ENCODE measurements at regions not wholly inside any gene's neighbourhood (a gene's known extent, or its start where the extent isn't known, plus 50 kb on each side); places are given as distances from the start of the nearest gene placed in this dataset.

DNA sequence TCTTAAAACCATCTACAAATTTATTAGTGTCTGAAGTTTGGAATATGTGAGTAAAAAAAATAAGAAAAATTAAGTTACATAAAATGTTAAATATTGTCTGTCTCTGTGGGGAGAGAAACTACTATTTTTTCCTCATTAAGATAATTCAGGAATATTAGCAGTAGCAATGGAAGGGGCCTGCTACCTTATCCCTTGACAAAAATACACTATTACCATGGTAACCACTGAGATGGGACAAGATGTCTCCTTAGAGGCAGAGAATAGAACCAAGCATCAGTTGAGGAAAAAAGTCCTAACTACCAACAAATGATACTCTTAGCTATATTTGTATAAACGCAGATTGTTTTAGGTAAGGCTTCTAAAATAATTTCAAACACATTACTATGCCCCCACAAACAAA is 150.7 kb upstream of the LSM8 start:
- no peak for DNase-seq (ENCODE audit: low read depth, low spot score)
- FAIRE-seq, result no peak
- Histone ChIP-seq H3K36me3 (ENCODE audit: control insufficient read depth in 2 of 2, extremely low read depth in 1 of 2, insufficient read depth in 2 of 2, low read length in 2 of 2) (no peaks in the 10 kb centered on the region), H3K4me3 (ENCODE audit: control insufficient read depth in 2 of 3, extremely low read depth in 1 of 3, insufficient read depth in 2 of 3, low read depth in 1 of 3, low read length in 3 of 3) (no peak overlapping the region), H2AFZ (ENCODE audit: control insufficient read depth, low read length) (no peak overlapping the region), H4K20me1 (ENCODE audit: control insufficient read depth, extremely low read depth, insufficient read depth, low read length) (no peaks in the 10 kb centered on the region), H3K9ac (ENCODE audit: control insufficient read depth, extremely low read depth, insufficient read depth, low read length) (no peak overlapping the region), H3K4me1 (ENCODE audit: control insufficient read depth, extremely low read depth, insufficient read depth, low read length) (no peaks in the 10 kb centered on the region), H3K27me3 (ENCODE audit: control insufficient read depth, extremely low read depth, insufficient read depth, low read length) (no peaks in the 10 kb centered on the region), H3K9me3 (ENCODE audit: control insufficient read depth, low read depth, low read length) (no peaks in the 10 kb centered on the region), H3K4me2 (ENCODE audit: control insufficient read depth, extremely low read depth, insufficient read depth, low read depth, low read length) (no peak overlapping the region), H3K9me1 (ENCODE audit: control insufficient read depth, extremely low read depth, insufficient read depth, low read length) (no peaks in the 10 kb centered on the region), H3K27ac (ENCODE audit: control insufficient read depth, insufficient read depth, low read length) (no peak overlapping the region), H3K79me2 (ENCODE audit: control insufficient read depth, insufficient read depth, low read length) (no peaks in the 10 kb centered on the region)
- TF ChIP-seq EZH2 (IDR thresholded peaks at IDR 0.05; ENCODE audit: low read length), result no peak
- dilution Hi-C loops (cut with MboI; ENCODE audit: extremely low pct_ligation_motif_present, low sequenced_read_pairs), result no loop called here

DNA sequence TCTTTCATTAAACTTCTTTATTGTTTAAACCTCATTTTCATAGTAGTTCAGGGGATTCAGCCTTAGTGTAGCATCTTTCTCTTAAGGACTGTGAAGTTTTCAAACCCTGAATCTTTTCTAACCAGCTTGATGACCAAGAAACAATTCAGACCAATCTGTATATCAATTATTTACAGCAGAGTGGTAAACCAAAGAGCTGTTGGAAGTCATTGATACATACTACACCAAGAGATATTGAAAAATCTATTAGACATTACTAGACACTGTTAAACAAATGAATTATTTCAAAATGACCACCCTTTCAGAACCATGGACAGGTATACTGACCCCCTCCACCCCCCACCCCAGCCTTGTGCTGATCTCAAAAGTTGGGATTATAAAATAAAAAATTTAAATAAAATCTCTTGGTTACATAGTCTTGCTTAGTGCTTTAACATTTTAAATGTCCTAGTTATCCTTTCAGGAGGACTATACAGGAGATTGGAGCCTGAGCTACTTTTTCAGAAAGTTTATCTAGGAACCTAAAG is 143.9 kb upstream of the LSM8 start:
- H3K4me2 ChIP-seq (ENCODE audit: control insufficient read depth, extremely low read depth, insufficient read depth, low read depth, low read length), result no peak overlapping the region
- no peaks in the 10 kb centered on the region for H3K9me1 ChIP-seq (ENCODE audit: control insufficient read depth, extremely low read depth, insufficient read depth, low read length)
- no peak overlapping the region for H3K4me3 ChIP-seq (ENCODE audit: control insufficient read depth in 2 of 3, extremely low read depth in 1 of 3, insufficient read depth in 2 of 3, low read depth in 1 of 3, low read length in 3 of 3)
- dilution Hi-C loops (cut with MboI; ENCODE audit: extremely low pct_ligation_motif_present, low sequenced_read_pairs), result no loop called here
- no peak for FAIRE-seq
- no peak for DNase-seq (ENCODE audit: low read depth, low spot score)
- TF ChIP-seq, protein P1, sequence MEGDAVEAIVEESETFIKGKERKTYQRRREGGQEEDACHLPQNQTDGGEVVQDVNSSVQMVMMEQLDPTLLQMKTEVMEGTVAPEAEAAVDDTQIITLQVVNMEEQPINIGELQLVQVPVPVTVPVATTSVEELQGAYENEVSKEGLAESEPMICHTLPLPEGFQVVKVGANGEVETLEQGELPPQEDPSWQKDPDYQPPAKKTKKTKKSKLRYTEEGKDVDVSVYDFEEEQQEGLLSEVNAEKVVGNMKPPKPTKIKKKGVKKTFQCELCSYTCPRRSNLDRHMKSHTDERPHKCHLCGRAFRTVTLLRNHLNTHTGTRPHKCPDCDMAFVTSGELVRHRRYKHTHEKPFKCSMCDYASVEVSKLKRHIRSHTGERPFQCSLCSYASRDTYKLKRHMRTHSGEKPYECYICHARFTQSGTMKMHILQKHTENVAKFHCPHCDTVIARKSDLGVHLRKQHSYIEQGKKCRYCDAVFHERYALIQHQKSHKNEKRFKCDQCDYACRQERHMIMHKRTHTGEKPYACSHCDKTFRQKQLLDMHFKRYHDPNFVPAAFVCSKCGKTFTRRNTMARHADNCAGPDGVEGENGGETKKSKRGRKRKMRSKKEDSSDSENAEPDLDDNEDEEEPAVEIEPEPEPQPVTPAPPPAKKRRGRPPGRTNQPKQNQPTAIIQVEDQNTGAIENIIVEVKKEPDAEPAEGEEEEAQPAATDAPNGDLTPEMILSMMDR (optimal IDR thresholded peaks at IDR 0.05 in 1 of 3, IDR thresholded peaks at IDR 0.05 in 1 of 3, conservative IDR thresholded peaks at IDR 0.05 in 1 of 3; ENCODE audit: extremely low read depth in 1 of 3, insufficient read depth in 2 of 3, low read length in 3 of 3), result no peak
- TF ChIP-seq EZH2 (IDR thresholded peaks at IDR 0.05; ENCODE audit: low read length), result no peak
- H3K27me3 ChIP-seq (ENCODE audit: control insufficient read depth, extremely low read depth, insufficient read depth, low read length), result no peaks in the 10 kb centered on the region
- H3K9ac ChIP-seq (ENCODE audit: control insufficient read depth, extremely low read depth, insufficient read depth, low read length), result no peak overlapping the region
- H3K27ac ChIP-seq (ENCODE audit: control insufficient read depth, insufficient read depth, low read length), result no peak overlapping the region
- no peaks in the 10 kb centered on the region for H3K9me3 ChIP-seq (ENCODE audit: control insufficient read depth, low read depth, low read length)
- H3K4me1 ChIP-seq (ENCODE audit: control insufficient read depth, extremely low read depth, insufficient read depth, low read length), result no peaks in the 10 kb centered on the region
- no peaks in the 10 kb centered on the region for H4K20me1 ChIP-seq (ENCODE audit: control insufficient read depth, extremely low read depth, insufficient read depth, low read length)
- H3K36me3 ChIP-seq (ENCODE audit: control insufficient read depth in 2 of 2, extremely low read depth in 1 of 2, insufficient read depth in 2 of 2, low read length in 2 of 2), result no peaks in the 10 kb centered on the region
- H2AFZ ChIP-seq (ENCODE audit: control insufficient read depth, low read length), result no peak overlapping the region
- H3K79me2 ChIP-seq (ENCODE audit: control insufficient read depth, insufficient read depth, low read length), result no peaks in the 10 kb centered on the region

DNA sequence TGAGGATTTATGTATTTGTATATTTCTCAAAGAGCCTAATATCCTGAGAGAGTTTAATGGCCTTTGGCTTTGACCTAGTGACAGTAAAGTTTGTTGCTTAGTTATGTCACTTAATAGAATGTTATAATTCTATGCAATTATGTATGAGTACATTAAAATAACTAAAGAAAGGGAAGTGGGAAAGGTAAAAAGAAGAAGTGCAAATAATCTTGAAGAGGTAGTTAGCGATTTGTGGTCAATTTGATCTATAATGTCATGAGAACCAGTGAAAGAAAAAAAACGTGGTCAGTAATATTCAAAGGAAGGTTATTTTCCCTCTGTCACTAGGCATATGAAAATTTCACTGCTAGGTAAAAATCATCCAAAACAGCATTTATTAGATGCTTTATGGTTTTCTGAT is 143.4 kb upstream of the LSM8 start:
- dilution Hi-C loops (cut with MboI; ENCODE audit: extremely low pct_ligation_motif_present, low sequenced_read_pairs), result no loop called here
- TF ChIP-seq EZH2 (IDR thresholded peaks at IDR 0.05; ENCODE audit: low read length), result no peak
- TF ChIP-seq, protein P1 (optimal IDR thresholded peaks at IDR 0.05 in 1 of 3, IDR thresholded peaks at IDR 0.05 in 1 of 3, conservative IDR thresholded peaks at IDR 0.05 in 1 of 3; ENCODE audit: extremely low read depth in 1 of 3, insufficient read depth in 2 of 3, low read length in 3 of 3), result no peak
- no peak for FAIRE-seq

More for the DNA sequence above, 143.4 kb upstream of the LSM8 start:
- DNase-seq (ENCODE audit: low read depth, low spot score), result no peak
- no peaks in the 10 kb centered on the region for H3K9me3 ChIP-seq (ENCODE audit: control insufficient read depth, low read depth, low read length)
- no peaks in the 10 kb centered on the region for H3K9me1 ChIP-seq (ENCODE audit: control insufficient read depth, extremely low read depth, insufficient read depth, low read length)
- no peaks in the 10 kb centered on the region for H3K27me3 ChIP-seq (ENCODE audit: control insufficient read depth, extremely low read depth, insufficient read depth, low read length)
- no peaks in the 10 kb centered on the region for H3K36me3 ChIP-seq (ENCODE audit: control insufficient read depth in 2 of 2, extremely low read depth in 1 of 2, insufficient read depth in 2 of 2, low read length in 2 of 2)
- no peaks in the 10 kb centered on the region for H3K4me1 ChIP-seq (ENCODE audit: control insufficient read depth, extremely low read depth, insufficient read depth, low read length)
- H3K79me2 ChIP-seq (ENCODE audit: control insufficient read depth, insufficient read depth, low read length), result no peaks in the 10 kb centered on the region
- H3K9ac ChIP-seq (ENCODE audit: control insufficient read depth, extremely low read depth, insufficient read depth, low read length), result no peak overlapping the region
- no peak overlapping the region for H3K27ac ChIP-seq (ENCODE audit: control insufficient read depth, insufficient read depth, low read length)
- no peaks in the 10 kb centered on the region for H4K20me1 ChIP-seq (ENCODE audit: control insufficient read depth, extremely low read depth, insufficient read depth, low read length)
- H2AFZ ChIP-seq (ENCODE audit: control insufficient read depth, low read length), result no peak overlapping the region
- H3K4me2 ChIP-seq (ENCODE audit: control insufficient read depth, extremely low read depth, insufficient read depth, low read depth, low read length), result no peak overlapping the region
- no peak overlapping the region for H3K4me3 ChIP-seq (ENCODE audit: control insufficient read depth in 2 of 3, extremely low read depth in 1 of 3, insufficient read depth in 2 of 3, low read depth in 1 of 3, low read length in 3 of 3)

Data from keratinocyte (primary cell).